Ishikawa (cell line): ENCODE measurements at regions not wholly inside any gene's neighbourhood (a gene's known extent, or its start where the extent isn't known, plus 50 kb on each side); places are given as distances from the start of the nearest gene placed in this dataset.

Experiments used
- CEBPB ChIP-seq: IDR thresholded peaks from 2 replicates; pipeline ENCODE4 v1.6.1; 2012
- CREB1 ChIP-seq: IDR thresholded peaks from 2 replicates; pipeline ENCODE4 v1.6.1; 2012; ENCODE audit warnings: low read depth
- EGR1 ChIP-seq: IDR thresholded peaks from 2 replicates; pipeline ENCODE4 v1.6.1; 2012
- EP300 ChIP-seq: IDR thresholded peaks from 2 replicates; pipeline ENCODE4 v1.6.1; 2012; ENCODE audit warnings: borderline replicate concordance
- FOXM1 ChIP-seq: IDR thresholded peaks from 2 replicates; pipeline ENCODE4 v1.6.1; 2012; ENCODE audit warnings: low read depth, borderline replicate concordance
- MAX ChIP-seq: IDR thresholded peaks from 2 replicates; pipeline ENCODE4 v1.6.1; 2012
- NFIC ChIP-seq: IDR thresholded peaks from 2 replicates; pipeline ENCODE4 v1.6.1; 2012
- RAD21 ChIP-seq: IDR thresholded peaks from 2 replicates; pipeline ENCODE4 v1.6.1; 2012; ENCODE audit warnings: low read depth
- REST ChIP-seq: IDR thresholded peaks from 2 replicates; pipeline ENCODE4 v1.6.1; 2012; ENCODE audit warnings: low read depth, mild to moderate bottlenecking
- TAF1 ChIP-seq: IDR thresholded peaks from 2 replicates; pipeline ENCODE4 v1.6.1; 2012; ENCODE audit warnings: low read depth, mild to moderate bottlenecking
- TCF12 ChIP-seq: IDR thresholded peaks from 2 replicates; pipeline ENCODE4 v1.6.1; 2012; ENCODE audit warnings: low read depth
- TEAD4 ChIP-seq: IDR thresholded peaks from 2 replicates; pipeline ENCODE4 v1.6.1; 2012
- USF1 ChIP-seq: IDR thresholded peaks from 2 replicates; pipeline ENCODE4 v1.6.1; 2012
- YY1 ChIP-seq: IDR thresholded peaks from 2 replicates; pipeline ENCODE4 v1.6.1; 2012; ENCODE audit warnings: low read depth
- ZBTB7A ChIP-seq: IDR thresholded peaks from 2 replicates; pipeline ENCODE4 v1.6.1; 2012; ENCODE audit warnings: low read depth

GRCh38 chr1:218926631-218927030, 247.0 kb upstream of the LYPLAL1 start:
- TF ChIP-seq MAX = no peak
- no peak for TF ChIP-seq FOXM1
- no peak for TF ChIP-seq REST
- no peak for TF ChIP-seq TEAD4
- TF ChIP-seq CREB1 = no peak
- TF ChIP-seq USF1 = no peak
- TF ChIP-seq EGR1 = no peak
- TF ChIP-seq TCF12 = no peak
- no peak for TF ChIP-seq RAD21
- no peak for TF ChIP-seq ZBTB7A
- TF ChIP-seq NFIC = no peak
- no peak for TF ChIP-seq YY1
- no peak for TF ChIP-seq EP300
- no peak for TF ChIP-seq CEBPB
- TF ChIP-seq TAF1 = no peak

GRCh38 chr1:218930000-218930399, 243.7 kb upstream of the LYPLAL1 start:
- TF ChIP-seq FOXM1 (no peak), TCF12 (no peak), YY1 (no peak), ZBTB7A (no peak), CEBPB (no peak), TEAD4 (no peak), TAF1 (no peak), MAX (no peak), REST (no peak), NFIC (no peak)

GRCh38 chr1:218930472-218931241, 243.0 kb upstream of the LYPLAL1 start:
- no peak for TF ChIP-seq ZBTB7A
- no peak for TF ChIP-seq CREB1
- no peak for TF ChIP-seq TEAD4
- no peak for TF ChIP-seq CEBPB
- TF ChIP-seq REST = no peak
- no peak for TF ChIP-seq TCF12
- no peak for TF ChIP-seq TAF1

- TF ChIP-seq TCF12 (no peak), YY1 (no peak), EGR1 (no peak), ZBTB7A (no peak), EP300 (no peak), CREB1 (no peak)
These were observed 242.4 kb upstream of the LYPLAL1 start for GRCh38 chr1:218931324-218931723.

GRCh38 chr1:218933513-218933912, 240.2 kb upstream of the LYPLAL1 start:
- no peak for TF ChIP-seq TCF12
- TF ChIP-seq REST = no peak
- no peak for TF ChIP-seq MAX
- no peak for TF ChIP-seq CEBPB
- no peak for TF ChIP-seq FOXM1
- no peak for TF ChIP-seq CREB1
- no peak for TF ChIP-seq USF1
- TF ChIP-seq TEAD4 = no peak
- TF ChIP-seq ZBTB7A = no peak
